Neuronal stem cell (in vitro differentiated cells): ENCODE measurements at regions not wholly inside any gene's neighbourhood (a gene's known extent, or its start where the extent isn't known, plus 50 kb on each side); places are given as distances from the start of the nearest gene placed in this dataset.

ENCODE experiments used
- DNase-seq: peaks from one replicate; pipeline ENCODE4 v3.0.0-alpha.2; 2013; ENCODE audit warnings: low spot score
- H2AFZ ChIP-seq: one replicate; pipeline ENCODE4 v1.6.1; 2013; ENCODE audit warnings: mild to moderate bottlenecking, low read length, inconsistent platforms
- H2AK5ac ChIP-seq: 2 replicates; pipeline ENCODE4 v1.6.1; 2013; ENCODE audit warnings: low read depth, mild to moderate bottlenecking, inconsistent platforms, low read length, moderate library complexity, mixed read lengths
- H2BK120ac ChIP-seq: 2 replicates; pipeline ENCODE4 v1.6.1; 2013; ENCODE audit warnings: low read depth, mild to moderate bottlenecking, inconsistent platforms, low read length, moderate library complexity, mixed read lengths
- H2BK12ac ChIP-seq: one replicate; pipeline ENCODE4 v1.6.1; 2013; ENCODE audit warnings: low read length, inconsistent platforms
- H2BK15ac ChIP-seq: 2 replicates; pipeline ENCODE4 v1.6.1; 2013; ENCODE audit warnings: mild to moderate bottlenecking, low read length, inconsistent platforms, mixed read lengths
- H2BK5ac ChIP-seq: one replicate; pipeline ENCODE4 v1.6.1; 2013; ENCODE audit warnings: inconsistent platforms, mild to moderate bottlenecking, low read length, moderate library complexity
- H3K14ac ChIP-seq: one replicate; pipeline ENCODE4 v1.6.1; 2013; ENCODE audit warnings: low read length, inconsistent platforms
- H3K18ac ChIP-seq: 2 replicates; pipeline ENCODE4 v1.6.1; 2013; ENCODE audit warnings: low read length, inconsistent platforms
- H3K23ac ChIP-seq: 2 replicates; pipeline ENCODE4 v1.6.1; 2013; ENCODE audit warnings: low read depth, mild to moderate bottlenecking, mixed read lengths, low read length, inconsistent platforms; ENCODE audit not compliant: poor library complexity
- H3K27ac ChIP-seq: replicated peaks from 3 replicates; pipeline ENCODE4 v1.5.1; 2013; ENCODE audit warnings: low read length, inconsistent platforms
- H3K27me3 ChIP-seq, 3 experiments: 2 replicates each; pipeline ENCODE4 v1.6.1; 2013; ENCODE audit warnings: low read length in 3 of 3, mild to moderate bottlenecking in 2 of 3, inconsistent platforms in 1 of 3, low read depth in 1 of 3, mixed read lengths in 1 of 3, moderate library complexity in 1 of 3; ENCODE audit not compliant: control insufficient read depth in 3 of 3, insufficient read depth in 3 of 3
- H3K36me3 ChIP-seq, 2 donors: replicated peaks in 1 of 2; 2 replicates each; pipeline ENCODE4 v1.6.1; 2013; ENCODE audit warnings: low read length in 2 of 2; ENCODE audit not compliant: control insufficient read depth in 2 of 2, insufficient read depth in 2 of 2
- H3K4ac ChIP-seq: 2 replicates; pipeline ENCODE4 v1.6.1; 2013; ENCODE audit warnings: inconsistent platforms, mild to moderate bottlenecking, low read length, moderate library complexity
- H3K4me1 ChIP-seq, 2 donors: 1 replicate in 1 of 2; 2 replicates in 1 of 2; pipeline ENCODE4 v1.6.1; 2013; ENCODE audit warnings: low read length in 2 of 2, low read depth in 1 of 2; ENCODE audit not compliant: control insufficient read depth in 2 of 2, insufficient read depth in 1 of 2
- H3K4me2 ChIP-seq: one replicate; pipeline ENCODE4 v1.6.1; 2013; ENCODE audit warnings: mild to moderate bottlenecking, low read length, inconsistent platforms; ENCODE audit not compliant: insufficient read depth, poor library complexity, severe bottlenecking
- H3K4me3 ChIP-seq, 2 donors: 2 replicates each; pipeline ENCODE4 v1.5.1; 2013; ENCODE audit warnings: low read length in 2 of 2, mild to moderate bottlenecking in 2 of 2, inconsistent platforms in 1 of 2, moderate library complexity in 1 of 2
- H3K79me1 ChIP-seq: one replicate; pipeline ENCODE4 v1.6.1; 2013; ENCODE audit warnings: low read depth, mild to moderate bottlenecking, inconsistent platforms, low read length, moderate library complexity
- H3K9ac ChIP-seq: one replicate; pipeline ENCODE4 v1.6.1; 2013; ENCODE audit warnings: mild to moderate bottlenecking, low read depth, low read length, inconsistent platforms; ENCODE audit not compliant: poor library complexity
- H3K9me3 ChIP-seq, 2 donors: replicated peaks in 1 of 2; 2 replicates each; pipeline versions ENCODE3 to v1.6.1; 2013; ENCODE audit warnings: low read length in 2 of 2, mild to moderate bottlenecking in 2 of 2, inconsistent platforms in 1 of 2, low read depth in 1 of 2, mixed read lengths in 1 of 2, moderate library complexity in 1 of 2; ENCODE audit not compliant: control insufficient read depth in 2 of 2, insufficient read depth in 1 of 2
- H4K8ac ChIP-seq: one replicate; pipeline ENCODE4 v1.6.1; 2013; ENCODE audit warnings: low read depth, mild to moderate bottlenecking, inconsistent platforms, low read length, moderate library complexity
- H4K91ac ChIP-seq: one replicate; pipeline ENCODE4 v1.6.1; 2013; ENCODE audit warnings: low read length, low read depth, mild to moderate bottlenecking, inconsistent platforms; ENCODE audit not compliant: poor library complexity
- WGBS, 2 donors: extraction: QIAGEN DNeasy Blood & Tissue Kit; methylation state at CpG; one replicate each; pipeline ENCODE4 v1.1.7; 2013; ENCODE audit warnings: missing lambda C conversion rate in 2 of 2, mixed read lengths in 1 of 2; ENCODE audit not compliant: insufficient read length in 2 of 2, insufficient replicate concordance in 1 of 2; ENCODE audit errors: extremely low coverage in 2 of 2; 5-methylcytosine and 5-hydroxymethylcytosine counted together

DNA sequence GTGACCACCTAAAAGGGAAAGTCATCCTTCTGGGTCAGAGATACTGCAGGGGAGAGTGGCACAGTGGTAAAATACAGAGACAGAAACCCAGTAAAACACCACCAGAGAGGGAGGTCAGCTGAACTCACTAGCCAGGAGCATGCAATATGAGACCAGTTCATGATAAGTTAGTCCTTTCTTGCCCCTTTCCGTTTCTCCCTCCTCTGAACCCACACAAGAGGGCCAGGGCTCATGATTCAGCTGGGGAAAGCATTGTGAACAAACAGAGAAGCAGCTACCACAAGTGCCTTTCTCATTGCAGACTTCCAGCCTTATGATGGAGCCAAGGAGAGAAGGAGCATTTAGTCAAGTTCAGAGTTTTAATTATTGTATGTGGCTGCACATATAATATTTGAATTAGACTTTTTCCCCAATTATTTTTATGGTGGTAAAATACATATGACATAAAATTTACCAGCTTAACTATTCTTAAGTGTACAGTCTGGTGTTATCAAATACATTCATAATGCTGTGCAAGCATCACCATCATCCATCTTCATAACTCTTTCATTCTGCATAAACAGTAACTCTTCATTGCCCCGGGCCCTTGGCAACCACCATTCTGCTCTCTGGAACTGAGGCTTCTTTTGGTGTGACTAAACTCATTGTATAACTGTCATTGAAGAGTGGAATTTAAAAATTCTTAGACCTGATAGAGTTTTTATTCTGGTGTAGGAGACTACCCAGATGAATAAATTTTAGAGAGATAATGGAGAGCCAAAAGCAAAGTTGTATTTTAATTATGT is 114.6 kb downstream of the DDIT4L start:
- WGBS, 2 donors = no CpG with 5 or more reads among the region's 2 CpGs
- Histone ChIP-seq H3K4ac (no peak overlapping the region), H2BK5ac (no peak overlapping the region), H2AFZ (no peak overlapping the region), H3K4me2 (no peak overlapping the region), H3K4me1 (peaks cover 0 to 4% of the 10 kb centered on the region in 2 donors), H3K14ac (no peak overlapping the region), H3K79me1 (no peaks in the 10 kb centered on the region), H3K9me3 (no peaks in the 10 kb centered on the region), H3K4me3 (no peak overlapping the region), H3K27me3 (no peaks in the 10 kb centered on the region), H2BK12ac (no peak overlapping the region), H4K91ac (no peak overlapping the region), H3K9ac (no peak overlapping the region), H3K18ac (no peak overlapping the region), H3K27ac (no peak overlapping the region), H2AK5ac (no peak overlapping the region), H2BK15ac (no peak overlapping the region), H3K23ac (no peak overlapping the region), H4K8ac (no peak overlapping the region), H3K36me3 (no peaks in the 10 kb centered on the region), H2BK120ac (no peak overlapping the region)
- no peak for DNase-seq

DNA sequence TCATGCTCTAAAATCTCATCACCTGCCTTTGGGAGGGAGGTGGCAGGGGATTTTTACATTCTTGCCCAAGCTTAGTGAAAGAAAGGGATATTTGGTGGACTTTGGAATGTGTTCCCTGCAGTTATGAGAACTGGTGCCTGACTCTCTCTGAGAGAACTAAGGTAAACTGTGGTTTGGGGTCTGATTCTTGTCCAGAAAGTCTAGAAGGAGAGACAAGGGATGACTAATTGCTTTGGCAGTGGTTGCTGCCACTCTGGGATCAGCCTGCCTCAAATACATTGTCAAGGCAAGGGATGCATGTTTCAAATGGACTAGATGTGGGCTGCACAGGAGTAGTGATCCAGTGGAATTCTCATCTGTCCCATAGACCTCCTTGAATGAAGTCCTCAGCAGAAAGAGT is 115.2 kb downstream of the DDIT4L start:
- no peaks in the 10 kb centered on the region for H3K9me3 ChIP-seq
- H2AFZ ChIP-seq = no peak overlapping the region
- no peak overlapping the region for H2AK5ac ChIP-seq
- no peak overlapping the region for H4K8ac ChIP-seq
- no peak overlapping the region for H3K4me2 ChIP-seq
- DNase-seq = no peak
- no peaks in the 10 kb centered on the region for H3K27me3 ChIP-seq
- H3K79me1 ChIP-seq = no peaks in the 10 kb centered on the region
- H3K4me3 ChIP-seq = no peak overlapping the region
- no peak overlapping the region for H2BK5ac ChIP-seq
- no peak overlapping the region for H3K23ac ChIP-seq
- H3K4me1 ChIP-seq = peaks cover 0 to 4% of the 10 kb centered on the region in 2 donors
- H3K27ac ChIP-seq = no peak overlapping the region
- H3K9ac ChIP-seq = no peak overlapping the region
- H3K14ac ChIP-seq = no peak overlapping the region
- H2BK120ac ChIP-seq = no peak overlapping the region
- no peak overlapping the region for H3K4ac ChIP-seq
- H2BK15ac ChIP-seq = no peak overlapping the region
- no peak overlapping the region for H4K91ac ChIP-seq
- no peak overlapping the region for H2BK12ac ChIP-seq
- no peaks in the 10 kb centered on the region for H3K36me3 ChIP-seq
- no peak overlapping the region for H3K18ac ChIP-seq

DNA sequence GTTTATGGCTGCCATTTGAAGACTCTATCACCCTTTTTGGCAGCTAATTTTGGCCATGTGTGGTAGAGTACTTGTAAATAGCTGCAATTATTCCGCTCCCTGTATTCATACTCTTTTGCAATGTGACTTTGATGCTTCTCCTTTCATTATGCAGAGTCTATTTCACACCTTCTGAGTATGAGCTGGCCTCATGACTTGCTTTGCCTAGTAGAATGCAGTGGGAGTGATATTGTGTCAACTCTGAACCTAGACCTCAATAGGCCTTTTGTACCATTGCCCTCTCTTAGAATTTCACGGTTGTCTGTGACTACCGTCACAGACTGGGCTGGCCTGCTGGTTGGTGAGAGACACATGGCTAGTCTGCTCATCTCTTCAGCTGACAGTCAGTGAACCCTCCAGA is 118.8 kb downstream of the DDIT4L start:
- Histone ChIP-seq H2BK15ac (no peak overlapping the region), H3K9ac (no peak overlapping the region), H2BK5ac (no peak overlapping the region), H3K4me3 (no peak overlapping the region), H4K8ac (no peak overlapping the region), H3K36me3 (no peaks in the 10 kb centered on the region), H3K79me1 (no peaks in the 10 kb centered on the region), H2BK120ac (no peak overlapping the region), H3K9me3 (peaks cover 0 to 2% of the 10 kb centered on the region in 2 donors), H3K4me2 (no peak overlapping the region), H3K18ac (no peak overlapping the region), H3K4ac (no peak overlapping the region), H2BK12ac (no peak overlapping the region), H2AK5ac (no peak overlapping the region), H3K23ac (no peak overlapping the region), H4K91ac (no peak overlapping the region), H3K27ac (no peak overlapping the region), H3K14ac (no peak overlapping the region), H3K4me1 (peaks cover 0 to 9% of the 10 kb centered on the region in 2 donors), H3K27me3 (no peaks in the 10 kb centered on the region), H2AFZ (no peak overlapping the region)
- WGBS, 2 donors = no CpG with 5 or more reads among the region's 3 CpGs
- no peak for DNase-seq

DNA sequence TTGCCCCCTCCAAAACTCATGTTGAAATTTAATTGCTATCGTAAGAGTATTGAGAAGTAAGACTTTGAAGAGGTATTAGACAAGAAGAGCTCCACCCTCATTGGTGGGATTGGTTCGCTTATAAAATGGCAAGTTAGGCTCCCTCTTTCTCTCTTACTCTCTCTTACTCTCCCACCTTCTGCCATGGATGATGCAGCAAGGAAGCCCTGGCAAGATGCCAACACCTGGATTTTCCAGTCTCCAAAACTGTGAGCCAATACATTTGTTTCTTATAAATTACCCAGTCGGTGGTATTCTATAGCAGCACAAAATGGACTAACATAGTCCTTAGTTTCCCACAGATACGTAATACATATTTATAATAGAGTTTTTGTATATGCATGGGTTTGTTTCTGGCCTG is 119.4 kb downstream of the DDIT4L start:
- H3K4me1 ChIP-seq = peaks cover 0 to 9% of the 10 kb centered on the region in 2 donors
- no peak overlapping the region for H3K14ac ChIP-seq
- no peak overlapping the region for H2AFZ ChIP-seq
- no peak overlapping the region for H2BK120ac ChIP-seq
- no peak overlapping the region for H2BK5ac ChIP-seq
- H3K79me1 ChIP-seq = no peaks in the 10 kb centered on the region
- H3K9me3 ChIP-seq = peaks cover 0 to 2% of the 10 kb centered on the region in 2 donors
- no peak overlapping the region for H2BK12ac ChIP-seq
- DNase-seq = no peak
- no CpG with 5 or more reads among the region's 4 CpGs for whole genome bisulfite sequencing, 2 donors
- no peak overlapping the region for H4K91ac ChIP-seq
- no peak overlapping the region for H4K8ac ChIP-seq
- no peaks in the 10 kb centered on the region for H3K36me3 ChIP-seq
- H3K9ac ChIP-seq = no peak overlapping the region
- H3K23ac ChIP-seq = no peak overlapping the region
- H3K4me3 ChIP-seq = no peak overlapping the region
- H3K18ac ChIP-seq = no peak overlapping the region
- H3K4me2 ChIP-seq = no peak overlapping the region
- no peak overlapping the region for H3K4ac ChIP-seq
- H2BK15ac ChIP-seq = no peak overlapping the region
- no peak overlapping the region for H3K27ac ChIP-seq
- no peak overlapping the region for H2AK5ac ChIP-seq
- H3K27me3 ChIP-seq = no peaks in the 10 kb centered on the region
